GM21737 (cell line): ENCODE measurements at regions not wholly inside any gene's neighbourhood (a gene's known extent, or its start where the extent isn't known, plus 50 kb on each side); places are given as distances from the start of the nearest gene placed in this dataset.

Experiments used
- ATAC-seq: cut with Tn5 transposase; IDR thresholded peaks from one replicate; pipeline ENCODE4 v1.9.1; 2021; ENCODE audit warnings: mild to moderate bottlenecking, moderate library complexity; ENCODE audit not compliant: unreplicated experiment

- ATAC-seq: no peak
These were observed 526.3 kb downstream of the MATN1 start for GRCh38 chr1:30196872-30197638.

GRCh38 chr1:30196457-30196856 lies 526.9 kb downstream of the MATN1 start:
- no peak for ATAC-seq

GRCh38 chr1:30195424-30196134 lies 527.8 kb downstream of the MATN1 start:
- ATAC-seq: no peak

GRCh38 chr1:30194741-30195423 lies 528.5 kb downstream of the MATN1 start:
- no peak for ATAC-seq

- no peak for ATAC-seq
These were observed 529.3 kb downstream of the MATN1 start for GRCh38 chr1:30194046-30194619.

GRCh38 chr1:30192969-30193630 lies 530.3 kb downstream of the MATN1 start:
- ATAC-seq: no peak

GRCh38 chr1:30191154-30191702 lies 532.2 kb downstream of the MATN1 start:
- ATAC-seq: no peak

GRCh38 chr1:30190511-30191153 lies 532.8 kb downstream of the MATN1 start:
- ATAC-seq: no peak

- ATAC-seq: no peak
These were observed 533.4 kb downstream of the MATN1 start for GRCh38 chr1:30189818-30190500.

GRCh38 chr1:30188999-30189398 lies 534.4 kb downstream of the MATN1 start:
- no peak for ATAC-seq

GRCh38 chr1:30188329-30188728 lies 535.1 kb downstream of the MATN1 start:
- no peak for ATAC-seq

- no peak for ATAC-seq
These were observed 535.9 kb downstream of the MATN1 start for GRCh38 chr1:30187413-30188023.

GRCh38 chr1:30186586-30186985 lies 536.8 kb downstream of the MATN1 start:
- no peak for ATAC-seq

- ATAC-seq: no peak
These were observed 537.6 kb downstream of the MATN1 start for GRCh38 chr1:30185809-30186208.

GRCh38 chr1:30185313-30185712 lies 538.1 kb downstream of the MATN1 start:
- no peak for ATAC-seq

GRCh38 chr1:30184393-30185141 lies 538.8 kb downstream of the MATN1 start:
- no peak for ATAC-seq

GRCh38 chr1:30183895-30184294 lies 539.5 kb downstream of the MATN1 start:
- ATAC-seq: no peak

GRCh38 chr1:30183006-30183405 lies 540.4 kb downstream of the MATN1 start:
- no peak for ATAC-seq
